ENCODE measurements at regions not wholly inside any gene's neighbourhood (a gene's known extent, or its start where the extent isn't known, plus 50 kb on each side); places are given as distances from the start of the nearest gene placed in this dataset.

DNA sequence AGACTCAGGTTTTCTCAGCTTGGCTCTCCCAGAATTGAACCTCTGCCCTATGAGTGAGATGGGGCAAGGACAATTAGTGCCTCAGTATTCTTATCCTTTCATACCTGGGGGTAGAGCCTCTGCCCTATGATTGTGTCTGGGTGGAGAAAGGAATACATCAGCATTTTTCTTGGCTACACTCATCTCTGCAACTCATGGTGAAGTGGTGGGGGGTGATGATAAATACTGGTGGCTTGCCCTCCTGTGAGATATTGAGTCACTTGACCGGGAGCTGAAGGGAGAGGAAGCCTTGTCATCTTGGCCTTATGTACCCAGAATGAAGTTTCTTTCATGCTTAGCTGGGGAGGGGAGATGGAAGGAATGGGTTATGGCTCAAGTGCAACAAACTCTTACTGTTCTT, 71.3 kb upstream of the ENOX2 start:
- DNase-seq (ENCODE audit: low read depth in 4 of 6, low spot score in 6 of 6): no peak
- H3K27ac ChIP-seq (ENCODE audit: low read depth, low read length): no peak overlapping the region
- H3K36me3 ChIP-seq (ENCODE audit: control insufficient read depth, insufficient read depth, low read length): no peaks in the 10 kb centered on the region
- no peaks in the 10 kb centered on the region for H3K4me1 ChIP-seq (ENCODE audit: control insufficient read depth, insufficient read depth, low read length)
- H3K9me3 ChIP-seq (ENCODE audit: control insufficient read depth, insufficient read depth, low read length): no peaks in the 10 kb centered on the region
- WGBS (ENCODE audit: insufficient coverage): 100% methylated on average over 1 of the region's 1 CpG
- peaks cover 3% of the 10 kb centered on the region for H3K27me3 ChIP-seq (ENCODE audit: control insufficient read depth, insufficient read depth, low read length)
- H3K4me3 ChIP-seq (ENCODE audit: low read depth, low read length): no peak overlapping the region

DNA sequence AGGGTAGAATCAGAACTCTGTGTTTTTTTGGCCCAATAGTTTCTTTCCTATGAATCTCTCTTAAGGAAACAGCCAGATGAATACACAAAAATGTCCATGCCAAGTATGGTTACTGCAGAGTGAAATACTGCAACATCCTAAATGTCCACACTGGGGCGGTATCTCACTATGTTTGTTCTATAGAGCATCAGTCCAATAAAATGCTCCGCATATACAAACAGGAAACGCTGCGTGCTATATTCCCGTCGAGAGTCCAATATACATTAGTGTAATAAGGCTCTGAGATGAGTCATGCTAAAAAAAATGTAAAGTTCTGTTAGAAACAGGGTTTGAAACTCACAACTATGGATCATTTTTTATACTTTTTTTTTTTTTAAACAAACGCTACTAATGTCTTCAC, 72.9 kb upstream of the ENOX2 start:
- DNase-seq (ENCODE audit: low read depth in 4 of 6, low spot score in 6 of 6): peak in 5 of 6 donors; percentile 7 to 87 (median 44)

GRCh38 chrX:130981836-130982235, 76.3 kb upstream of the ARHGAP36 start:
- no CpG with 5 or more reads among the region's 2 CpGs for WGBS (ENCODE audit: insufficient coverage)
- no peaks in the 10 kb centered on the region for H3K4me1 ChIP-seq (ENCODE audit: control insufficient read depth, insufficient read depth, low read length)
- H3K4me3 ChIP-seq (ENCODE audit: low read depth, low read length): no peak overlapping the region
- no peak for DNase-seq (ENCODE audit: low read depth in 4 of 6, low spot score in 6 of 6)
- H3K27ac ChIP-seq (ENCODE audit: low read depth, low read length): no peak overlapping the region
- H3K36me3 ChIP-seq (ENCODE audit: control insufficient read depth, insufficient read depth, low read length): no peaks in the 10 kb centered on the region
- H3K27me3 ChIP-seq (ENCODE audit: control insufficient read depth, insufficient read depth, low read length): peaks cover 2% of the 10 kb centered on the region
- no peaks in the 10 kb centered on the region for H3K9me3 ChIP-seq (ENCODE audit: control insufficient read depth, insufficient read depth, low read length)

More for the DNA sequence above, 72.9 kb upstream of the ENOX2 start:
- no peaks in the 10 kb centered on the region for H3K36me3 ChIP-seq (ENCODE audit: control insufficient read depth, insufficient read depth, low read length)
- no peaks in the 10 kb centered on the region for H3K9me3 ChIP-seq (ENCODE audit: control insufficient read depth, insufficient read depth, low read length)
- H3K27ac ChIP-seq (ENCODE audit: low read depth, low read length): no peak overlapping the region
- no CpG with 5 or more reads among the region's 7 CpGs for WGBS (ENCODE audit: insufficient coverage)
- H3K4me1 ChIP-seq (ENCODE audit: control insufficient read depth, insufficient read depth, low read length): no peaks in the 10 kb centered on the region
- H3K4me3 ChIP-seq (ENCODE audit: low read depth, low read length): no peak overlapping the region
- H3K27me3 ChIP-seq (ENCODE audit: control insufficient read depth, insufficient read depth, low read length): peaks cover 3% of the 10 kb centered on the region

DNA sequence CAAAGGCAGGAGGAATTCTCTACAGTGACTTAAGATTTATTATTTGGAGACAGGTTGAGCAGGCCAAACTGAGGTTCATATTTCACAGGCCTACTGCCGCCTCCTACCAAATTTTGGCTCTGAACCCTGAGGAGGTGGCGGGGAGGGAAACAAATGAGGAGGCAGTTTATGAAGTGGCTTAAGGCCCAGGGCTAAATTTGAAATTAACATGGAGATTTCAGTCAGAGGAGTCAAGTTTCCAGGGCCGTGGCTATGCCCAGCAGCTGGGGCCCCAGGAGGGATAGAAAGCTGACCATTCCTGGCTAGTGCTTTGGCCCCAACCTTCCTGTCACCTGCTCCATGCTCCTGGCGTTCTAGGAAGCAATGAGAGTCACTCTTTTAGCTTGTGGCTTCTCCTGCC, 73.4 kb upstream of the ARHGAP36 start:
- Histone ChIP-seq H3K27ac (ENCODE audit: low read depth, low read length) (no peak overlapping the region), H3K9me3 (ENCODE audit: control insufficient read depth, insufficient read depth, low read length) (no peaks in the 10 kb centered on the region), H3K36me3 (ENCODE audit: control insufficient read depth, insufficient read depth, low read length) (no peaks in the 10 kb centered on the region), H3K4me3 (ENCODE audit: low read depth, low read length) (no peak overlapping the region), H3K4me1 (ENCODE audit: control insufficient read depth, insufficient read depth, low read length) (no peaks in the 10 kb centered on the region), H3K27me3 (ENCODE audit: control insufficient read depth, insufficient read depth, low read length) (peaks cover 2% of the 10 kb centered on the region)
- WGBS (ENCODE audit: insufficient coverage): 42% methylated on average over 4 of the region's 4 CpGs
- no peak for DNase-seq (ENCODE audit: low read depth in 4 of 6, low spot score in 6 of 6)

GRCh38 chrX:130987241-130987640, 70.9 kb upstream of the ARHGAP36 start:
- H3K9me3 ChIP-seq (ENCODE audit: control insufficient read depth, insufficient read depth, low read length): no peaks in the 10 kb centered on the region
- H3K4me3 ChIP-seq (ENCODE audit: low read depth, low read length): no peak overlapping the region
- no peaks in the 10 kb centered on the region for H3K4me1 ChIP-seq (ENCODE audit: control insufficient read depth, insufficient read depth, low read length)
- no CpG with 5 or more reads among the region's 4 CpGs for WGBS (ENCODE audit: insufficient coverage)
- DNase-seq (ENCODE audit: low read depth in 4 of 6, low spot score in 6 of 6): no peak
- H3K36me3 ChIP-seq (ENCODE audit: control insufficient read depth, insufficient read depth, low read length): no peaks in the 10 kb centered on the region
- no peak overlapping the region for H3K27ac ChIP-seq (ENCODE audit: low read depth, low read length)
- peaks cover 4% of the 10 kb centered on the region for H3K27me3 ChIP-seq (ENCODE audit: control insufficient read depth, insufficient read depth, low read length)

DNA sequence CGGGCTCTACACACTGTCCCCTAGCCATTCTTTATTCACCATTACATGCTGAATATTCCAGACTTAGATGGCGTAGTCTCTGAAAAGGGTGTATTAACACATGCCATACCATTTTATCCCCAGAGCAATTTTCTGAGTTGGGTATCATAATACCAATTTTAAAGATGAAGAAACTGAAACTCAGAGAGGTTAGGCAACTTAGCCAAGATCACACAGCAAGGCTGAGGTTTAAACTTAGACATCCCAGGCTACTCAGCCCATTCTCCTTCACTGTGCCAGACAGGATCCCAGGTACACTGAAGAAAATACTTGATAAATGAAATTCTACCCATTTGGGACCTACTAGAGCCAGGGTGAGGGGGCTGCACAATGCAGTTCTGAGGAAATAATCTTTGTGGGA, 67.4 kb upstream of the ARHGAP36 start:
- peaks cover 4% of the 10 kb centered on the region for H3K27me3 ChIP-seq (ENCODE audit: control insufficient read depth, insufficient read depth, low read length)
- no peaks in the 10 kb centered on the region for H3K9me3 ChIP-seq (ENCODE audit: control insufficient read depth, insufficient read depth, low read length)
- H3K36me3 ChIP-seq (ENCODE audit: control insufficient read depth, insufficient read depth, low read length): no peaks in the 10 kb centered on the region
- no peak overlapping the region for H3K27ac ChIP-seq (ENCODE audit: low read depth, low read length)
- H3K4me3 ChIP-seq (ENCODE audit: low read depth, low read length): no peak overlapping the region
- no peaks in the 10 kb centered on the region for H3K4me1 ChIP-seq (ENCODE audit: control insufficient read depth, insufficient read depth, low read length)
- WGBS (ENCODE audit: insufficient coverage): no CpG with 5 or more reads among the region's 2 CpGs
- DNase-seq (ENCODE audit: low read depth in 4 of 6, low spot score in 6 of 6): no peak

GRCh38 chrX:130994671-130995070, 63.5 kb upstream of the ARHGAP36 start:
- H3K4me1 ChIP-seq (ENCODE audit: control insufficient read depth, insufficient read depth, low read length): no peaks in the 10 kb centered on the region
- no peak overlapping the region for H3K27ac ChIP-seq (ENCODE audit: low read depth, low read length)
- no peaks in the 10 kb centered on the region for H3K36me3 ChIP-seq (ENCODE audit: control insufficient read depth, insufficient read depth, low read length)
- peaks cover 2% of the 10 kb centered on the region for H3K27me3 ChIP-seq (ENCODE audit: control insufficient read depth, insufficient read depth, low read length)
- H3K4me3 ChIP-seq (ENCODE audit: low read depth, low read length): no peak overlapping the region
- DNase-seq (ENCODE audit: low read depth in 4 of 6, low spot score in 6 of 6): peak in 3 of 6 donors; percentile 5 to 49 (median 16)
- WGBS (ENCODE audit: insufficient coverage): 3% methylated on average over 5 of the region's 8 CpGs
- no peaks in the 10 kb centered on the region for H3K9me3 ChIP-seq (ENCODE audit: control insufficient read depth, insufficient read depth, low read length)

DNA sequence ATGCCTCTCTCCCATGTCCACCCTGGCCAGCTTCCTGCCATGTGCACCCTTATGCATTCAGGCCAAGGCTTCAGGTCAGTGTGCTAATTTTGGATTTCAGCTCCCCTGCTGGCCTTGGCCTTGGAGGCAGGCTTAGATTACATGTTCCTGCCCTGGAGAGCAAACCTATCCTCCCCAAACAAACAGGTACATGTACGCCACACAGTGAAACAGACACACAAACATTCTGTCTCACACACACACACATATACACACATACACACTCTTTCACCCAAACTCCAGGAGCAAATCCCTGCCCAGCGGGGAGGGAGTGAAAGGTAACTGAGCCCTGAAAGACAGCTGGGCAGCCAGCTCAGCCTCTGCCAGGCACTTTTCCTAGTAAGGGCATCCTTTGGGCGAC, 62.7 kb upstream of the ARHGAP36 start:
- peaks cover 2% of the 10 kb centered on the region for H3K27me3 ChIP-seq (ENCODE audit: control insufficient read depth, insufficient read depth, low read length)
- H3K4me3 ChIP-seq (ENCODE audit: low read depth, low read length): no peak overlapping the region
- H3K9me3 ChIP-seq (ENCODE audit: control insufficient read depth, insufficient read depth, low read length): no peaks in the 10 kb centered on the region
- DNase-seq (ENCODE audit: low read depth in 4 of 6, low spot score in 6 of 6): no peak
- H3K36me3 ChIP-seq (ENCODE audit: control insufficient read depth, insufficient read depth, low read length): no peaks in the 10 kb centered on the region
- H3K27ac ChIP-seq (ENCODE audit: low read depth, low read length): no peak overlapping the region
- WGBS (ENCODE audit: insufficient coverage): 82% methylated on average over 3 of the region's 3 CpGs
- H3K4me1 ChIP-seq (ENCODE audit: control insufficient read depth, insufficient read depth, low read length): no peaks in the 10 kb centered on the region

DNA sequence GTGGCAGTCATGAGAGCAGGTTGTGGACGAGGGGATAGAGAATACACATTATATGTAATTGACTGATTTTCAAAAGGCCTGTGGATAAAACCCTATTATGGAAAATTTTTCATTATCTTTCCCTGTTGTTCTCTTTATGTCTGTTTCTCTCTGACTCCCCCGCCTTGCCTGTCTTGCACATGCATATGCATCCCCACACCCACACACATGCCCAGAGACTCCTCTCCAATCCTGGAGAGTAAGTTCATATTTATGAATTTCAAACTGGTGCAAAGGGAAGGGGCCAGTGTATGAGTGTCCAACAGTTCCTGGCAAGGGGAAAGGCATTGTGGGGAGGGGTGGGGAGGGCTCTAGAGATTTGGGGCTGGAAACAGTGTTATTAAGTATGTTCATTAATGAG, 60.8 kb upstream of the ARHGAP36 start:
- WGBS (ENCODE audit: insufficient coverage): no CpG with 5 or more reads among the region's 2 CpGs
- Histone ChIP-seq H3K27ac (ENCODE audit: low read depth, low read length) (no peak overlapping the region), H3K27me3 (ENCODE audit: control insufficient read depth, insufficient read depth, low read length) (no peaks in the 10 kb centered on the region), H3K9me3 (ENCODE audit: control insufficient read depth, insufficient read depth, low read length) (no peaks in the 10 kb centered on the region), H3K36me3 (ENCODE audit: control insufficient read depth, insufficient read depth, low read length) (no peaks in the 10 kb centered on the region), H3K4me1 (ENCODE audit: control insufficient read depth, insufficient read depth, low read length) (no peaks in the 10 kb centered on the region), H3K4me3 (ENCODE audit: low read depth, low read length) (no peak overlapping the region)
- peak in 1 of 6 donors; percentile 20 for DNase-seq (ENCODE audit: low read depth in 4 of 6, low spot score in 6 of 6)

DNA sequence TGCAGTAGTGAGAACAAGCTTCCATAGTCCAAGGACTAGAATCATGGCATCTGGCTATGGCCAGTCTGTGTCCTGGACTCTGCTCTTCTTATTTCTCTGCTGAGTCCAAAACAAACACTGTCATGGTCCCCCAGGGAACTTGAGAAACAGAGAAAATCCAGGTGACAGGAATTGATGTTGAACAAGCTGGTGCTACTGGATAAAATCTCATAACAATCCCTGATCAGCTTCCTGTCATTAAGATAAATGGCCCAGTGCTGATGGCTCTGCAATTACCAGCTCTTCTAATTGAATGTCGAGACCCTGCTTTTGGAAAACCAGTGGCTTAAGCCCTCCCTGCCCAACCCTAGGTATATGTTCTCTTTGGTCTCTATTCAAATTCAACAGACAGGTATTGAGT, 58.8 kb upstream of the ARHGAP36 start:
- Histone ChIP-seq H3K4me1 (ENCODE audit: control insufficient read depth, insufficient read depth, low read length) (no peaks in the 10 kb centered on the region), H3K27me3 (ENCODE audit: control insufficient read depth, insufficient read depth, low read length) (no peaks in the 10 kb centered on the region), H3K4me3 (ENCODE audit: low read depth, low read length) (no peak overlapping the region), H3K36me3 (ENCODE audit: control insufficient read depth, insufficient read depth, low read length) (no peaks in the 10 kb centered on the region), H3K27ac (ENCODE audit: low read depth, low read length) (no peak overlapping the region), H3K9me3 (ENCODE audit: control insufficient read depth, insufficient read depth, low read length) (no peaks in the 10 kb centered on the region)
- DNase-seq (ENCODE audit: low read depth in 4 of 6, low spot score in 6 of 6): no peak
- 90% methylated on average over 1 of the region's 1 CpG for WGBS (ENCODE audit: insufficient coverage)

Measured in spinal cord (tissue), 9 donors.